ENCODE measurements at regions not wholly inside any gene's neighbourhood (a gene's known extent, or its start where the extent isn't known, plus 50 kb on each side); places are given as distances from the start of the nearest gene placed in this dataset.
A peak's percentile ranks its signal among the peaks of the same experiment; 100 is the strongest.
"Not testable (repeated sequence)": the region's sequence is repeated elsewhere in the genome, so short reads cannot be mapped to it uniquely, and the experiment has no call there.

DNA sequence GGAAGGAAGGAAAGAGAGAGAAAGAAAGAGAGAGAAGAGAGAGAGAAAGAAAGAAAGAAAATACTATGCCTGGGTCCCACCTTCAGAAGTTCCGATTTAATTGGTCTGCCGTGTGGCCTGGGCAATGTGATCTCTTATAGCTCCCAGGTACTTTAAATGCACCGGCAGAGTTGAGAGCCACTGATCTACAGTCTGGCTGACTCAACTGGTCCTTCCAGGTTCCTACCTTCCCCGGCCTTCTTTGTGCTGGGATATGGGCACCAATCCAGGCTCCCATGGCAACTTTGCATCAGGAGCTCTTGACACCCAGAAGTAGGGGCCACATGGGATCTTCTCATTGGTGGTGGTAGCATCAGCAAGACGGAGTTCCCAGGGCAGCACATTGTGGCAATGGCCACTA, 186.5 kb upstream of the ATP6AP2 start:
- peak in 1 of 4 donors; percentile 43 for DNase-seq
- ATAC-seq = peak; percentile 57
- Histone ChIP-seq H3K4me1 (no peaks in the 10 kb centered on the region), H3K36me3 (no peaks in the 10 kb centered on the region), H3K27ac (no peak overlapping the region), H3K27me3 (no peaks in the 10 kb centered on the region), H3K4me3 (no peak overlapping the region), H3K9me3 (no peaks in the 10 kb centered on the region)
- TF ChIP-seq, protein P1, sequence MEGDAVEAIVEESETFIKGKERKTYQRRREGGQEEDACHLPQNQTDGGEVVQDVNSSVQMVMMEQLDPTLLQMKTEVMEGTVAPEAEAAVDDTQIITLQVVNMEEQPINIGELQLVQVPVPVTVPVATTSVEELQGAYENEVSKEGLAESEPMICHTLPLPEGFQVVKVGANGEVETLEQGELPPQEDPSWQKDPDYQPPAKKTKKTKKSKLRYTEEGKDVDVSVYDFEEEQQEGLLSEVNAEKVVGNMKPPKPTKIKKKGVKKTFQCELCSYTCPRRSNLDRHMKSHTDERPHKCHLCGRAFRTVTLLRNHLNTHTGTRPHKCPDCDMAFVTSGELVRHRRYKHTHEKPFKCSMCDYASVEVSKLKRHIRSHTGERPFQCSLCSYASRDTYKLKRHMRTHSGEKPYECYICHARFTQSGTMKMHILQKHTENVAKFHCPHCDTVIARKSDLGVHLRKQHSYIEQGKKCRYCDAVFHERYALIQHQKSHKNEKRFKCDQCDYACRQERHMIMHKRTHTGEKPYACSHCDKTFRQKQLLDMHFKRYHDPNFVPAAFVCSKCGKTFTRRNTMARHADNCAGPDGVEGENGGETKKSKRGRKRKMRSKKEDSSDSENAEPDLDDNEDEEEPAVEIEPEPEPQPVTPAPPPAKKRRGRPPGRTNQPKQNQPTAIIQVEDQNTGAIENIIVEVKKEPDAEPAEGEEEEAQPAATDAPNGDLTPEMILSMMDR (IDR thresholded peaks at IDR 0.05) = no peak
- intact Hi-C loops (cut with DNase I) = no loop called here

DNA sequence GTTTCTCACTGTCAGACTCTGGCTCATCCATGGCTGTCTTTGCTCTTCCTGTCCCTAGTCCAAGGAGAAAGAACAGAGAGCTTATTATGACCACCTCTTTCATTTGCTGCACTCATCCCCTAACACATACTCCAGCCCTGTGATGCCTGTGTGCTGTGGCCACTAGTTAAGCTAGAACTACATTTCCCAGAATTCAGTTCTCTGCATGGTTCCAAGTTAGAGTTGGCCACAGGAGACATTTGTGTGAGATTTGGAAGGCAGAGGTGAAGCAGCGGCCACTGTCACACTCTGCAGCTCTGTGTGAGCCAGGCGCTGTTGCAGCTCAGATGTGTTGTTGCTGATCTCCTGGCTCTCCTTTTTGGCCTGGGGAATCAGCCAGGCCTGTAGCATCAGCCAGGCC, 188.2 kb upstream of the ATP6AP2 start:
- TF ChIP-seq, protein P1 (IDR thresholded peaks at IDR 0.05) = no peak
- Histone ChIP-seq H3K27ac (no peak overlapping the region), H3K4me1 (no peaks in the 10 kb centered on the region), H3K36me3 (no peaks in the 10 kb centered on the region), H3K4me3 (no peak overlapping the region), H3K9me3 (no peaks in the 10 kb centered on the region), H3K27me3 (no peaks in the 10 kb centered on the region)
- intact Hi-C loops (cut with DNase I) = no loop called here
- no peak for ATAC-seq
- no peak for DNase-seq

DNA sequence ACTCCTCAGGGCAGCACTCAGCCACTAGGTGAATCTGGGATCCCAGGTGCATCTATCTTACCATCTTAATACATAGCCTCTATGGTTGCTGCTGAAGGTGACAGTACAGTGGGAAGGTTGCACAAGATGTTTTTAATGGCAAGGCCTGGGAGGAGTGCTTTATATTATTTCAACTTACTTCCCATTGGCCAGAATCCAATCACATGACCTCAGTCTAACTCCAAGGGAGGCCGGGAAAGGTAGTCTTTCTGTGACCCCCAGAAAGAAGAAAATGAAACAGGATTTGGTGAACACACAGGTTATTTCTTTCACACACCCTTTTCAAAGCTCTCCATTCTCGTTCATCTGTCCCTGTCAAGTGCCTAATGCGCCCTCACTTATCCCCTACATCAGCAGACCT, 189.1 kb upstream of the ATP6AP2 start:
- H3K4me3 ChIP-seq = no peak overlapping the region
- H3K36me3 ChIP-seq = no peaks in the 10 kb centered on the region
- no peak overlapping the region for H3K27ac ChIP-seq
- peaks cover 0 to 4% of the 10 kb centered on the region in 2 donors for H3K4me1 ChIP-seq
- DNase-seq = no peak
- TF ChIP-seq, protein P1 (IDR thresholded peaks at IDR 0.05) = no peak
- no peak for ATAC-seq
- intact Hi-C loops (cut with DNase I) = no loop called here
- H3K27me3 ChIP-seq = no peaks in the 10 kb centered on the region
- H3K9me3 ChIP-seq = no peaks in the 10 kb centered on the region

DNA sequence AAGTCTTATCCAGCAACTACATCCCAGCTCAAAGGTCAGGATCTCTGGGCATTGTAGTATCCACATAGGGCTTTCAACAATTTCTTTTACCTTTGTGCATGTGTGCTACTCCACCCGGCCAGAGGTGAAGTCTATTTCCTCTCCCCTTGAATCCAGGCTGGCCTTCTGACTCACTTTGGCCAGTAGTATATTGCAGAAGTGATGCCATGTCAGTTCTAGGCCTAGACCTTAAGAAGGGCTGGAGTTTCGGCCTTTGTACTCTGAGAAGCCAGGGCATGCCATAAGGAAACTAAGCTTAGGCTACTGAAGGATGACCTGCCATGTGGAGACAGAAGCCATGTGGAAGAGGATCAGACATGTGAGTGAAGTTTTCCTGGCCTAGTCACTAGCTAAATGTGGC, 191.2 kb upstream of the ATP6AP2 start:
- TF ChIP-seq, protein P1 (IDR thresholded peaks at IDR 0.05) = no peak
- ATAC-seq (no peak), DNase-seq (no peak)
- Histone ChIP-seq H3K36me3 (no peaks in the 10 kb centered on the region), H3K9me3 (no peaks in the 10 kb centered on the region), H3K4me1 (peaks cover 0 to 13% of the 10 kb centered on the region in 2 donors), H3K27ac (no peak overlapping the region), H3K4me3 (no peak overlapping the region), H3K27me3 (no peaks in the 10 kb centered on the region)
- intact Hi-C loops (cut with DNase I) = no loop called here

DNA sequence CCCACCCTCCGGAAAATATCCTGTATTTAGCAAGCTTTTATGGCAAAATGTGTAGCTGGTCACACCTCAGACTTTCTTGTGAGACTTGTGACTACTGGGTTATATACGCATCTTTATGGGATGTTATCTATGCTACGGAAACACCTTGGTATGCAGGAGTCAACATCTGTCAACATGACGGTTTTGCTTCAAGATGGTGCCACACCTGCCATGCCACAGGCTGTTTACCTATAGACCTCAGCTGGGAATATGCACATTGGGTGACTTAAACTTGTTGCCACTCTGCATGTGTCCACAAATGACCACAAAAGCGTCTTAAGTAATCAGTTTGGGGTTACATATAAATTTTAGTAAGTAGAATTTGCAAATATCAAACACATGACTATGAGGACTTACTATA, 192.3 kb upstream of the ATP6AP2 start:
- intact Hi-C loops (cut with DNase I) = no loop called here
- H3K4me3 ChIP-seq = no peak overlapping the region
- ATAC-seq = no peak
- TF ChIP-seq, protein P1 (IDR thresholded peaks at IDR 0.05) = no peak
- no peak overlapping the region for H3K27ac ChIP-seq
- DNase-seq = no peak
- peaks cover 0 to 14% of the 10 kb centered on the region in 2 donors for H3K4me1 ChIP-seq
- no peaks in the 10 kb centered on the region for H3K36me3 ChIP-seq
- H3K9me3 ChIP-seq = no peaks in the 10 kb centered on the region
- H3K27me3 ChIP-seq = no peaks in the 10 kb centered on the region

DNA sequence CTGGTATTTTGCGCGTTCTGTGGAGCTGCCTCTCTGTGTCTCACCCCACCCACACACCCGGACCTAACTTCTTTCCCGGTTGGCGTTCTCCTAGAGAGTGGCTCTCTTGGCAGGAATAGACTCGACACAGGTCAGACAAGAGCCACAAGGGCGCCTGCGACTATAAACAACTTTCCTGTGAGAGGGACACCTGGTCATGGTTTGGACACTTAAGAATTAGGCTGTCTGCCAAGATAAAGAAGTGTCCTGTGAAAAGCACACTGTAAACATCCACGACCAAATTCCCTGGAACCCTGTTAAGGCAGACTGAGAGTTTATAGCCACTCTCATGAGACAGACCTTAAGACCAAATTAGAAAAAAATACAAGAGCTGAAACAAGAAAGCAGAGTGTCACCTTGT, 192.9 kb upstream of the ATP6AP2 start:
- H3K27me3 ChIP-seq; intact Hi-C loops (cut with DNase I); H3K27ac ChIP-seq; H3K9me3 ChIP-seq; H3K4me3 ChIP-seq; H3K36me3 ChIP-seq: not testable (repeated sequence)
- peaks cover 0 to 14% of the 10 kb centered on the region in 2 donors for H3K4me1 ChIP-seq
- DNase-seq = peak in 1 of 4 donors; percentile 26
- peak; percentile 82 for ATAC-seq

DNA sequence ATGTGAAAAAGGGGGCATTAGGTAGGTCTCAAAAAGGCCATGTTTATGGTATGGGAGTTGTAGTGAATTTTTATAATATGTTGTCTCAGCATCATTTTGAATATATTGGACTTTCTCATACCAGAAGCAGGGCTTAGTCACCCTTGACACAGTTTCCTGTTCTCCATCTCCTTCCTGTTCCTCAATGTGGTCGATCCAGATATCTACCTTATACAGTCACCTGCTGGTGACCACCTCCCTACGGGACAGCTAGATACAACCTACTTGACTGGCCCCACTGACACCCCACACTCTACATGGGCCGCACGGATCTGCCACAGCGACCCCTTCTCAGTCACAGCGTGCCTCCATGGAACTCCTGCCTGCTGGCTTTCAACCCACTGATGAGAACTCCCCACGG, 193.5 kb upstream of the ATP6AP2 start:
- H3K4me3 ChIP-seq; H3K27me3 ChIP-seq; H3K36me3 ChIP-seq; H3K27ac ChIP-seq; H3K9me3 ChIP-seq; DNase-seq; ATAC-seq; intact Hi-C loops (cut with DNase I): not testable (repeated sequence)
- peaks cover 0 to 14% of the 10 kb centered on the region in 2 donors for H3K4me1 ChIP-seq

Measured in left lung (tissue), 4 donors.